G401 (cell line): ENCODE measurements at regions not wholly inside any gene's neighbourhood (a gene's known extent, or its start where the extent isn't known, plus 50 kb on each side); places are given as distances from the start of the nearest gene placed in this dataset.

ENCODE experiments used
- DNase-seq: peaks from one replicate; pipeline ENCODE4 v3.0.0-alpha.2; 2015; ENCODE audit warnings: low spot score
- in situ Hi-C: cut with HindIII; loops from 2 replicates; pipeline ENCODE4 v1.10.0; 2016; ENCODE audit warnings: low sequenced_read_pairs, mixed read lengths

DNA sequence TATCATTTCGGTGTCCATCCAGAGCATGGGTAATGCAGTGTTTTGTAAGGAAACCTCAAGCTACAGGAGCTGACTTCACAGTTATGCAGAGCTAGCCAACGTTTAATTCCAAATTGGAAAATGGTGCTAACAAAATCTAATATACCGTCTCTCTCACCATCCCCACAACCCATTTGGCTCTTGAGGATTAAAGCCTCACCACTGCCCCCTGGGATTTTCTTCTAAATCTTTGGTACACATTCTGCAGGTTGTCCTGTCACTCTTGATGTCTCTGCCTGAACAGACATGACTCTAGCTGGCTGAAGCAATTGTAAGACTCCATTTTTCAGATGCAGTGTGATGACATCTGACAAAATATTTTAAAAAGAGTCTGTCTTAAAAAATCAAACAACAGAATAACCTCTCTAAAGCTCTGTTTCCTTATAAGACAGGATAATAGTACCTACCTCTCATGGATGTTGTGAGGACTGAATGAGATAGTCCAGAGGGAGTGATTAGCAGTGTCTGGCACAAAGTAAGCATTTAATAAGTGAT, 451.8 kb downstream of the SUCLA2 start:
- in situ Hi-C loops, result no loop called here
- DNase-seq, result no peak

DNA sequence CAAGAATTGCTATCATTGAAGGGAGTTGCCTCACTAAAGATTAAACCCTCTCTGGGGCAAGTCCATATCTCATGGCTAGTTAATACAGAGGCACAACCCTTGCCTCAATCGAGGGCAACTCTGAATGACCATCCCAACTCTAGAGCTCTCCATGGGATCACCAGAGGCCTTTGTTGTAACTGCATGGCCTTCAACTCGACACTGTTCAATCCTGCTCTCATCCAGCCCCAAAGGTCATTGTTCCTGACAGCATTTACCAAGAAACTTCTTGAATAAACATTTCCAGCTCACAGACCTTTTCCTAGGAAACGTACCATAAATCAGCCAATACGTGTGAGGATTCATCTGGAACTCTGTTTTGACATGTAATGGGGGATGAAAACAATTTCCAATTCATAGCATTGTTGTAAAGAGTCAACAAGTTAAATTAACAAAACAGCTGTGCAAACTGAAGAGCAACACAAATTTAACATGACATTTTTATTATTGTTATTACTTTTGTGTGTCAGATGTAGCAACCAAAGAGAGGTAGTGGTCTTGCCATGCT, 452.7 kb downstream of the SUCLA2 start:
- in situ Hi-C loops, result no loop called here
- no peak for DNase-seq

DNA sequence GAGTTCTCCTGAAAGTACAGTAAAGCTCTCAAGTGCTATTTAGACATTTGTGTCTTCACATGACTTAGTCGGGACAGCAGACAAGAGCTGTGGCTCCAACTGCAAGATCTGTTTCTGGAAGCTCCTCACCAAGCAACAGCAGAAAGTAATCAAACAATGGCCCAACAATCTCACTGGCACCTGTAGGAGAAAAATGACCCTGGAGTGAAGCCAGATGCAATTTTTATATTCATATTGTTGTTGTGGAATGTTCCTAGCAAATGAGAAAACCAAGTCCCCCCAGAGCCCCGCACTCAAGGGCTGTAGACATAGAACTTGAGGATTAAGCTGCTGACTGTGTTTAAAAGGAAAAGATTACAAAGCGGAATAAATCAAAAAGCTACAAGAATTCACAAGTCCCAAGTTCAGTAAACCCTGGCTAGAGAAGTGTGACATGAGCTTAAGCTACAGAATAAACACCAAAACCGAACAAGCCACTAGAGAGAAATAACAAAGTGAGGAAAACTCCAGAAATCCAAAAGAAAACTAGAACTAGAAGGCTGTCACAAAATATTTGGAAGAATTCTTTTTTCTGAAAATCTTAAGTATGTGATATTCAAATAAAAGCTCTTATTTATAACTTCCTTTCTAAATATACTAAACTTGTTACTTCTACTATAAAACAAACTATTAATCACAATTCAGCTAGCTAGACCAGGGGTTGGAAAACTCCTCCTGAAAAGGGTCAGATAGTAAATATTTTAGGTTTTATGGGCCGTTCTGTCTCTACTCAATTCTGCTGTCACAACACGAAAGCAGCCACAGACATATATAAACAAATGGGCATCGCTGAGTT, 454.5 kb downstream of the SUCLA2 start:
- in situ Hi-C loops, result no loop called here
- DNase-seq, result no peak

DNA sequence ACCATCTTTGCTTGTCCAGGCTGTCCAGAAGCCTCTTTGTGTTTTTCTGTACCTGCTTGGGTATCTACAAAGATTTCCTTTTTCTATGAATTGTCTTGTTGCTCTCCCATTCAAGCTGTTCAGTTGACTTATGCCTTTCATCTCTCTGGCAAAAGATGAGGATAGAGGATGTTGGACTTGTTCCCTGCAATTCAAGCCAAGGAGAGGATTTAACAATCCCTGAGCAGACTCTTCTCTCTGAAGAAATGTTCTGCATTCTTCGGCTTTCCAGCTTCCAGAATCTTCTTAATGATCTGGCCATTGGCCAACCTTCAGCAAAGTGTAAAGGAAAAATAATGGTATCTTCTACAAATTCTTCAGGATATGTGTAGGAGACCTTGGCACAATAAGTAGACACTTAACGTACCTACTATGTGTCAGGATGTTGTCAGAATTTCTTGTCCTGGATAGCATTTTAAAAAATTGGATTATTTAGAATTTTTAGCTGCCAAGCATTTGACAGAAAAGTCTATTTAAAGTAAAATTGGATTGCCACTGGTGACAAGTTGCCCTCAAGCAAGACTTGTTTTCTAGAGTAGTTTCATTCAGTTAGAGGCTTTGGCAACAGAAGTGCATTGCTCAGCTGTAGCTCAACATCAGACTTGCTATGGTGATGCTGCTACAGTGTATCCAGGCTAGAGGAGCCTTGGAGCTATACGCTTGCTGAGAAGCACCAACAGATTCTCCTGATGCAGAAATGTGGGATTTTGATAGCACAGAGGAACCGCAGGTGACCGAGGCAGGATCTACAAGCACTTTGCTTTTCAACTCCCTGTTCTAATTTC, 455.7 kb downstream of the SUCLA2 start:
- DNase-seq, result no peak
- in situ Hi-C loops, result no loop called here

DNA sequence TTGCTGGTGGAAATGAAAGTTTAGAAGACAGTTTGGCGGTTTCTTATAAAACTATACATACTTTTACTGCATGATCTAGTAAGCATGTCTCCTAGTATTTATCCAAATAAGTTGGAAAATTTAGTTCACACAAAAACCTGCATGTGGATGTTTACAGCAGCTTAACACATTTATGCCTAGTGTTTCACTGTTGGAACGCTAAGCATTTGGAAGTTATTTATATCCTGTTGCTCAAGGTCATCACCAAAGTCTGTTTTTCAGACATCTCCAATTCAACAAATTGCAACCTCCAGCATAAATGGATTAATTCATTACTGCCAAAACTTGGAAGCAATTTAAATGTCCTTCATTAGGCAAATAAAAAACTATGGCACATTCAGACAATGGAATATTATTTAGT, 461.8 kb downstream of the SUCLA2 start:
- DNase-seq, result no peak
- in situ Hi-C loops, result no loop called here

DNA sequence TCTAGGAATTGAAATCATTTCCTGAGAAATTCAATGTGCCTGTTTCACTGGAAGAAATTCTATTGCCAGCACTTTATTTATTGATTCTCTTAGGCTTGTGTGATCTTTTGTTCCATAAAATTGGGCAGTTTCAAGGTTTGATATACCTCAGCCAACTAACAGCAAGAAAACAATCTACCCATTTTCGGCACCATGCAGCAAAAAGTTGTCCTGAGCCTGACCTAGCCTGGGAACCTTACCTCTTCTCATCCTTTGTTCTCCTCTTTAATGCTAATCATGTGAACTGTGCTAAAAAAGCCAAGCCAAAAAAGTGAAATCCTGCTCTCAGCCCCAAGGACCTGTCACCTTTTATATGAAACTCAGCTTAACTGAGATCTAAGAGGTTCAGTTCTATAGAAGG, 477.3 kb downstream of the SUCLA2 start:
- DNase-seq, result no peak
- in situ Hi-C loops, result no loop called here

DNA sequence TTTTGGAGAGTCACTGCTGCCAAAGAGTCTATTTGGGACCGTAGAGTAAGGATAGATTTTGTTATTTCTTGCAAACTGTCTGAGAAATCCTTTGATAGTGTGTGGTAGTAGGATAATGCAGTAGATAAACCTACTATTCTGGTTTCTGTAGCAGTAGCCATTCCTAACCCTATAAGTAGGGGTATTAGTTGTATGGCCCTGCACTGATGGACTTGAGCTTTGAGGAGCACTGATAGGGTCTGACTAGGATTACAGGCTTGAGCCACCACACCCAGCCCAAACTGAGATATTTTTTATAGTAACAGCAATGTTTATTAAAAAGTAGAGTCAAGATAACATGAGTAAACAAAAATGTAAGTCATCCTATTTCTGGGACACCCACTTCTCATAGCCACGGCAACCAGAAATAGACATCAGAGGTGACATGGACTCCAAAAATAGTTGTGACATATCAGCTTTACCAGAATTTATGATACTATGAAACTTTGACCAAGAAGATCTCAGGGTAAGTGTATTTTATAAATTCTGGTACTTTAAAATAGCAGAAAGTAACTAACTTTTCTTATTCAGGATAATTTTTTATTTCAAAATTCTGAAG, 479.1 kb downstream of the SUCLA2 start:
- DNase-seq, result no peak

DNA sequence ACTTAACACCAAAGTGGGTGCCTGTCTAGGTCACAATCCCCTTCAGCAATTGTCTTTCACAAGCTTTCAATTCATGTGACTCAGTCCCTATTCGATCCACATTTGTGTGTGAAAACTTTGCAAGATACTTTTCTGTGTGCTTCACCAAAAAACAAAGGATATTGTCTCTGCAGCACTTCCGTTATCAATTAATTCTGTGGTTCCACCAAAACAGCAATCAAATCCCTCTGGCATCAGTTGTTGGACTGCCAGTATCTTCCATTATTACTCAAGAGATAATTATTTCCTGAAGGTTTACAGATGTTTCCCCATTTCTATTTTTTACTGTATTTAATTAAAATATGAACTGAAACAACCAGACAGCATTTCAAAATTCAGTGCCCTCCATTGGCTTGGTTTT, 481.4 kb downstream of the SUCLA2 start:
- no peak for DNase-seq
- in situ Hi-C loops, result no loop called here

More for the DNA sequence above, 479.1 kb downstream of the SUCLA2 start:
- in situ Hi-C loops, result no loop called here

DNA sequence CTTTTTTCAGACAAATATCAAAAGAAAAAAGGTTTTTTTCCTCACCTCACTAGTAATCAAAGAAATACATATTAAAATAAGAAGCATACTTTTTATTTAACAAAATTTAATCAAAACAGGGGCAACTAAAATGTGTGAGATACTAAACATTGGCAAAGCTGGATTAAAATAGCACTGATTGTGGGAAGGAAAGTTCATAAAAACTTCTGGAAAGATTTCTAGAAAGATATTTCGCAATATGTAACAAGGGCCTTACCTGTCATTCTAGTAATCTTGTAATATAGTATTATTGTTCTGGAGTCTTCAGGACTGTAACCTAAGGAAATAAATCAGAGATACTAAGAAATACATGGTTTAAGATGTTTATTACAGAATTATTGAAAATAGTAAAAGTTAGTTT, 482.5 kb downstream of the SUCLA2 start:
- in situ Hi-C loops, result no loop called here
- DNase-seq, result no peak

DNA sequence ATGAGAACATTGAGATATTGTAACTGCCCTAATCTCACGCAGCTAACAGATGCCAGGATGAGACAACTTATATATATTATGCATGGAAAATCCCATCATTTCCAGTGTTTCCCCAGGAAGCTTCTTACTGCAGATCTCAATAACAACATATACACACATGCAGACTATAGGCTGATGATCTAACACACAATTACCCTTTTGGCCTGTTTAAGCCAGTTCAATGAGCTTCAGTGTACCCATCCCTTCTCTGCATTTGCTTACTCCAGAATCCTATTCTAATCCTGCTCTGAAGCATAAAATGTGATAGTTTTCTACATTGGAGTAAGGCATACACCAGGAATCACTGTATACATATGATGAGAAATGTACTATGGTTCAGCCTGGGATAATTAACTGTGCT, 489.4 kb downstream of the SUCLA2 start:
- DNase-seq, result no peak
- in situ Hi-C loops, result no loop called here

DNA sequence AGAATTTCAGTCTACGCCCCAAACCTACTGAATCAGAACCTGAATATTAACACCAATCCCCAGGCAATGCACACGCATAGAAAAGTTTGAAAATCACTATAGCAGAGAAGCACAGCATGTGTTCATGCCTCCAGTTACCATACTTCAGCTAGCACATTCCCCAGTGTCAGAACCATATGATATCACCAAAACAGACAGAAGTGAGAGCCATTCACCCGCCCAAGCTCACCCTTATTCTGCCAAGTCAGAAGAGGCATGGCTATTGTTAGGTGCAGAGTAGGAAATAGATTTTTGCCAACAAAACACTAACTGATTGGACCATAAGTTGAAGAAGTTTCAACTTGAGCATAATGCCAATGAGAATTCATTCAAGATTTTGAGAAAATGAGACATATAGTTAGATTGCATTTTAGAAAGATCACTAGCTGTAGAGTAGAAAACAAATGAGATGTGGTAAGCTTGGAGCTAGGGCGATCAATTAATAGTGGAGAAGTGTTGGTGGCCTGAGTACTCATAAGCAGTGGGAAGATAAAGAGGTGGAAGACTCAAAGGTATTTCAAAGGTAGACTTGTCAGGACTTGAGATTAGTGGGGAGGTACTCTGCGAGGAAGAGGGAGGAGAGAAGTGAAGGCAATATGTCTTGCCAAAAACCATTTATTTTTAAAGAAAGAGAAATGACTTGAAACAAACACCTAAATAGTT, 492.4 kb downstream of the SUCLA2 start:
- DNase-seq, result no peak
- in situ Hi-C loops, result no loop called here

DNA sequence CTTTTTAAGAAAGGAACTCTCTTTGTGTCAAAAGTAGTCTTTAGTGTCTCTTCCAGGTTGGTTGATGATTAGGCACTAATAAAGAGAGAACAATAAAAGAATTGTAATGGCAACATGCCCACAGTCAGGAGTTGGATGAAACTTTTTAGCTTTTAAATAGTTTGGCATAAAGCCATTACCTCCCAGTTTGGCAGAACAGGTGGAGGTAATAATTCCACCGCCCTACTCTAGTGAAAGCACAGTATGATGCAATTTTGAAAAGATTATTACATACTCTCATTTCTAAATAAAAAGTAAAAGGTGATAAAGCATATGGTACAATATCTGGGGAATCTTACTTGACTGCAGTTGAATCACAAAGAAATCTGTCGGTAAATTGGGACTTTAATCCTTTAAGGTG, 497.6 kb downstream of the SUCLA2 start:
- in situ Hi-C loops, result no loop called here
- DNase-seq, result no peak

DNA sequence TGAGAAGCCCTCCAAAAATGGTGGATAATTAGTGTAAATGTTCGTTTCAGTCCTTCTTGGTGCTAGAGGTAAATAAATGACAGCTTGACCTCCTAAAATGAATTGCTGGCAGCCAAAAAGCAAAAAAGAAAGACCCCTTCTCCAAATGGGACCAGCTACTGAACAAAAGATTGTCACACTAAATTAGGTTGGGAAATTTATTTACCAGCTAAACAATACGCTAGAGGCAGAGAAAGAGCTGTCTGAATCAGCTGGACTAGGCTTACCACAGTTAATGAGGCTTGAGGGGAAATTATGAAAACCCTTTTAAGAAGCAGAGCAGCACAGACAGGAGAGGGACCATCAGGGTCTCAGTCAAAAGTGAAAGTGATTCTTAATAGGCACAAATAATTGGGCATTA, 498.9 kb downstream of the SUCLA2 start:
- in situ Hi-C loops, result no loop called here
- DNase-seq, result no peak

DNA sequence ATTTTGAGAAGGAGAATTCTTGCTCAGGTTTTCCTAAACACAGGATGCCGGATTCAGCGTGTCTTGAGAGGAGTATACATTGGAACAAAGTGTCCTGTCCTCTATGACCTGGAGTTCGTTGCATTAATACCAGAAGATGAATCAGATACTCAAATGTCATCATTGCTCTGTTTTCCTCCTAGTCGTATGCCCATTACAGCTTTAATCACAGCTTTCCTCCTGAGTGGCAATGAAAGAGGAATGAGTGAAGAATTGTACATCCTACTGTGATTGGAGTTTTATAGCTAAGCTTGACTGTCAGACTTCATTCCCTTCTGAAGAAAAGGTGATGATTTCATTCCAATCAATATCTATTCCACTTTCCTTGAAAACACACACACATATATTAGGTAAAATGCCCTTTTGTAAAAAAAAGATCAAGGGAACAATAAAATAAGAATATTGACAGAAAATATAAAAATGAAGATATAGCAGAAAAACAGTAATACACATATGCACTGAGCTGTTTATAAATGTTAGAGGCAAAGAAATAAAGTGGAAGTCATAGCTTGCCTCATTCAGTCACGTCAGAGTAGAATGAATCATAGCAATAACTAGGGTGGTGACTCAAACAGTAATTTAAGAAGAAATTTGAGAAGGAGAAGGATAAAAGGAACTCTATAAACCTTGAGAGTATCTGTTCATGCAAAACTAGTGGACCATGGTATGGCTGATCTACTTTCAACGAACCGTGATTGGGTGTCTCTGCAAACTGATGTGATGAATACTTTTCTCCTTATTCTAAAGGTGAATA, 501.5 kb downstream of the SUCLA2 start:
- no peak for DNase-seq
- in situ Hi-C loops, result no loop called here

DNA sequence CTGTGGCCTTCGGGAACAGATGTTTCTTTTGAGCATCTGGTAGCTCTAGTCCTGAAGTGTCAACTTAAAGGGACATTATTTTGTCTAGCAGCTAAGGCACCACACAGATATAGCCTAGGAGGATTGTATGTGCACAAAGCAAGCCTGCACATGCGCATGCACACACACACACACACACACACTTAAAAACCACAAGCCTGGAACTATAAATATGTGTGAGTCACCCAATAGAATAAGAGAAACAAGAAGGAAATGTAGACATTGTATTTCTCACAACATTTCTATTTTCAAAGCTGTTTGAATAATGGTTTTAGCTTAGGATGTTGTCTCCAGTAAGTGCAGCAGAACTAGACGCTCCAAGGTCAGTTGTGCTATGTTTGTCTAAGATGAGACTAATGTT, 516.5 kb downstream of the SUCLA2 start:
- in situ Hi-C loops, result no loop called here
- no peak for DNase-seq

DNA sequence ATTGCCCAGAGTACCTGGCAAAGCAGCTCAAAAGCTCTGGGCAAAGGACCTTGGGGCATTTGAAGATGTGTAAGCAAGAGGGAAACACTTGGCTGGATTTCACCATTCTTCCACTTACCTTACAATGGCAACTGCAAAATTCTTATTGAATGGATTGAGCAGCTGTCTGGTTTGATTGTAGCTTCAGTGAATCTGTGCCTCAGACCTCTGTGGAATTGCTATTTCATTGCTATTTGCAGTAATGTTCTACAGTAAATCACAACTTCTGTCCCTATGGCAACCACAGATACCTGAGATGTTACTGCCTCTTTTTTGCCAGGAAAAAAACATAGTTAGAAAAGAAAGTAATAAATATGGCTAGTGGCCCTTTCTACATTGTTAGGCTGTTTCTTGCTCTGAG, 519.5 kb downstream of the SUCLA2 start:
- in situ Hi-C loops, result no loop called here

DNA sequence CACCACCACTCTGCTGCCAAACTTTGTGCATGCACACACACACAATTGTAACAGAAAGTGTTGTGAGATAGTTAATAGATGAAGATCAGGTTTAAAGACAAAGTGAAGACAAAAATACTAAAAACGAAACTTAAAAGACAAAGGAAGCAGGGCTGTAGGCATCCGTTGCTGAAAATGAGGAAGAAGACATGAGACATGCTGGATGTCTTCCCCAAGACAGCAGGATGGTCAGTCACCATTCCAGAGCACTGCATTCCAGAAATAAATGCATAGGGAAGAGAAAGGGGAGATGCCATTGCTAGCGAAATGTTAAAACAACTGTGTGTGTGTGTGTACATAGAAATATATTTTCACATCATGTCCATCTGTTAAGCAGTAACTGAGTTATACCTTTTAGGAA, 520.1 kb downstream of the SUCLA2 start:
- no peak for DNase-seq
- in situ Hi-C loops, result no loop called here

More for the DNA sequence above, 519.5 kb downstream of the SUCLA2 start:
- no peak for DNase-seq

DNA sequence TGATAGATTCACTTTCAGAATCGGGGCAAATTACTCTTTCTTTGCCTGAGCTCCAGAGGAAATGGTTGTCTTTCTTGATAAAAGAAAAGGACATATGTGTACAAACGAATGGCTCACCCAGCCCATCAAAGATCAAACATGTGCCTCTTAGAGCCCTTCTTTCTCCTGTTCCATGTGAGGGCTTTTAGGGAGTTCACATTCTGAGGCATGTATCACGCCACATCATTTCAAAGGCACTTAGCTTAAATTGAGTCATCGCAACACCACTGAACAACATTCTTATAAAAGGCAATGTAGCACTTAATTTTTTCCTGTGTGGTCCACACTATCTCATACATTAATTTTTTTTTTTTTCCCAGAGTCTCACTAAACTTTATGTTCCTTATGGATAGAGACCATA, 521.0 kb downstream of the SUCLA2 start:
- DNase-seq, result no peak
- in situ Hi-C loops, result no loop called here
